ENCODE measurements at regions not wholly inside any gene's neighbourhood (a gene's known extent, or its start where the extent isn't known, plus 50 kb on each side); places are given as distances from the start of the nearest gene placed in this dataset.
A peak's percentile ranks its signal among the peaks of the same experiment; 100 is the strongest.

GRCh38 chr4:136687596-136687995 lies 844.7 kb downstream of the PCDH18 start:
- Histone ChIP-seq H3K9me3 (ENCODE audit: low read depth, low read length, poor library complexity, severe bottlenecking) (no peaks in the 10 kb centered on the region), H3K27ac (ENCODE audit: low read depth, low read length, poor library complexity, severe bottlenecking) (no peak overlapping the region), H3K4me3 (ENCODE audit: low read depth, low read length, poor library complexity, severe bottlenecking) (no peak overlapping the region), H3K27me3 (replicated peaks; ENCODE audit: insufficient read depth, low read depth, low read length, poor library complexity) (no peaks in the 10 kb centered on the region), H3K36me3 (ENCODE audit: insufficient read depth, low read length, poor library complexity, severe bottlenecking) (no peaks in the 10 kb centered on the region), H3K4me1 (ENCODE audit: insufficient read depth, low read length, poor library complexity, severe bottlenecking) (no peaks in the 10 kb centered on the region)
- no peak for DNase-seq (ENCODE audit: low spot score)
- CTCF ChIA-PET = interaction anchor here (1.2 kb wide), 1 partner anchor 177 kb away, joined by 8 read pairs; no protein-coding TSS in a partner anchor
- intact Hi-C loops (cut with micrococcal nuclease; ENCODE audit: unreplicated experiment) = no loop called here
- BruUV-seq (replicated peaks) = no TSS peak
- POLR2A ChIA-PET (ENCODE audit: low non-redundant PET) = no interaction called here
- no peak for TF ChIP-seq EZH2 (IDR thresholded peaks at IDR 0.05; ENCODE audit: borderline replicate concordance, low read depth, low read length, poor library complexity, severe bottlenecking)
- TF ChIP-seq CTCF (conservative IDR thresholded peaks at IDR 0.05; ENCODE audit: low read depth, low read length) = no peak

GRCh38 chr4:136687118-136687517 lies 845.2 kb downstream of the PCDH18 start:
- CTCF ChIA-PET = interaction anchor here (1.2 kb wide), 1 partner anchor 177 kb away, joined by 8 read pairs; no protein-coding TSS in a partner anchor
- BruUV-seq (replicated peaks) = no TSS peak
- intact Hi-C loops (cut with micrococcal nuclease; ENCODE audit: unreplicated experiment) = no loop called here

DNA sequence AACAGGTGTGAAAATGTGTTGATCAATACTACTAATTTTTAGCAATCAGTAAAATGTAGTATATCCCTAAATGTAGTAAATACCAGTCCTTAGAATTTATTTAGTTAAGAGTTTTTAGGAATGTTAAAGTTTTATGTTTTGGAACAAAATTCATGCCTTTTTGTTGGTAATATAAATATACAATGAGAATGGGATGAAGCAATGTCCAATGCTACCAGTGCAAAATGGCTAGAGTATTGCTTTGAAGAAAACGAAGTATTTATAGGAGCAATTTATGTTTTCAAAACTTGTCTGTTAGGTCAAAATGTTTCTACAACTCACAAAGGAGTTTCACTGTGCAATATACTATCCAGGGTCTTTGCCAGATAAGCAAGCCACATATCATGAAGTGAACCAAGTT lies 851.5 kb downstream of the PCDH18 start:
- Histone ChIP-seq H3K27me3 (replicated peaks; ENCODE audit: insufficient read depth, low read depth, low read length, poor library complexity) (no peaks in the 10 kb centered on the region), H3K4me3 (ENCODE audit: low read depth, low read length, poor library complexity, severe bottlenecking) (no peak overlapping the region), H3K27ac (ENCODE audit: low read depth, low read length, poor library complexity, severe bottlenecking) (no peak overlapping the region), H3K36me3 (ENCODE audit: insufficient read depth, low read length, poor library complexity, severe bottlenecking) (no peaks in the 10 kb centered on the region), H3K9me3 (ENCODE audit: low read depth, low read length, poor library complexity, severe bottlenecking) (no peaks in the 10 kb centered on the region), H3K4me1 (ENCODE audit: insufficient read depth, low read length, poor library complexity, severe bottlenecking) (peaks cover 22% of the 10 kb centered on the region)
- TF ChIP-seq EZH2 (IDR thresholded peaks at IDR 0.05; ENCODE audit: borderline replicate concordance, low read depth, low read length, poor library complexity, severe bottlenecking) (no peak), CTCF (conservative IDR thresholded peaks at IDR 0.05; ENCODE audit: low read depth, low read length) (no peak)
- no peak for DNase-seq (ENCODE audit: low spot score)
- intact Hi-C loops (cut with micrococcal nuclease; ENCODE audit: unreplicated experiment) = no loop called here
- POLR2A ChIA-PET (ENCODE audit: low non-redundant PET) = interaction anchor here (0.6 kb wide), 1 partner anchor 1753 kb away, joined by 5 read pairs; no protein-coding TSS in a partner anchor
- BruUV-seq (replicated peaks) = no TSS peak
- CTCF ChIA-PET = no interaction called here

More at GRCh38 chr4:136687118-136687517, 845.2 kb downstream of the PCDH18 start:
- H3K27ac ChIP-seq (ENCODE audit: low read depth, low read length, poor library complexity, severe bottlenecking) = no peak overlapping the region
- H3K4me1 ChIP-seq (ENCODE audit: insufficient read depth, low read length, poor library complexity, severe bottlenecking) = no peaks in the 10 kb centered on the region
- H3K9me3 ChIP-seq (ENCODE audit: low read depth, low read length, poor library complexity, severe bottlenecking) = no peaks in the 10 kb centered on the region
- POLR2A ChIA-PET (ENCODE audit: low non-redundant PET) = no interaction called here
- no peak for TF ChIP-seq EZH2 (IDR thresholded peaks at IDR 0.05; ENCODE audit: borderline replicate concordance, low read depth, low read length, poor library complexity, severe bottlenecking)
- peak; percentile 57 for TF ChIP-seq CTCF (conservative IDR thresholded peaks at IDR 0.05; ENCODE audit: low read depth, low read length)
- H3K36me3 ChIP-seq (ENCODE audit: insufficient read depth, low read length, poor library complexity, severe bottlenecking) = no peaks in the 10 kb centered on the region
- no peak overlapping the region for H3K4me3 ChIP-seq (ENCODE audit: low read depth, low read length, poor library complexity, severe bottlenecking)
- no peaks in the 10 kb centered on the region for H3K27me3 ChIP-seq (replicated peaks; ENCODE audit: insufficient read depth, low read depth, low read length, poor library complexity)
- peak; percentile 26 for DNase-seq (ENCODE audit: low spot score)

Measured in A673 (cell line).